Skeletal muscle tissue (tissue), 3 donors: ENCODE measurements at regions not wholly inside any gene's neighbourhood (a gene's known extent, or its start where the extent isn't known, plus 50 kb on each side); places are given as distances from the start of the nearest gene placed in this dataset.

Experiments used
- H3K27ac ChIP-seq: one replicate; pipeline ENCODE4 v1.7.0; 2013; ENCODE audit warnings: mild to moderate bottlenecking, low read depth, low read length, inconsistent platforms
- H3K27me3 ChIP-seq, 3 donors: one replicate each; pipeline ENCODE4 v1.7.0; 2013; ENCODE audit warnings: low read length in 3 of 3; ENCODE audit not compliant: control insufficient read depth in 3 of 3, insufficient read depth in 3 of 3
- H3K36me3 ChIP-seq, 3 donors: one replicate each; pipeline ENCODE4 v1.7.0; 2013; ENCODE audit warnings: low read length in 3 of 3; ENCODE audit not compliant: control insufficient read depth in 3 of 3, insufficient read depth in 3 of 3
- H3K4me1 ChIP-seq, 3 donors: one replicate each; pipeline ENCODE4 v1.7.0; 2013; ENCODE audit warnings: low read length in 3 of 3, mild to moderate bottlenecking in 3 of 3; ENCODE audit not compliant: control insufficient read depth in 3 of 3, insufficient read depth in 3 of 3
- H3K4me3 ChIP-seq, 3 donors: one replicate each; pipeline ENCODE4 v1.7.0; 2013; ENCODE audit warnings: low read length in 3 of 3
- H3K9ac ChIP-seq, 3 donors: one replicate each; pipeline ENCODE4 v1.7.0; 2013; ENCODE audit warnings: low read length in 3 of 3, mild to moderate bottlenecking in 3 of 3, moderate library complexity in 2 of 3, low read depth in 1 of 3
- H3K9me3 ChIP-seq, 3 donors: one replicate each; pipeline ENCODE4 v1.7.0; 2013; ENCODE audit warnings: low read length in 3 of 3; ENCODE audit not compliant: control insufficient read depth in 3 of 3
- donor health status: Osteomylitis.

GRCh38 chr10:92789067-92789466 lies 59.3 kb upstream of the EXOC6 start:
- H3K27ac ChIP-seq, result no peak overlapping the region
- no peaks in the 10 kb centered on the region for H3K4me1 ChIP-seq
- H3K27me3 ChIP-seq, result peaks cover 0 to 4% (median 0%) of the 10 kb centered on the region in 3 donors
- H3K9ac ChIP-seq, result no peak overlapping the region
- no peaks in the 10 kb centered on the region for H3K36me3 ChIP-seq
- no peaks in the 10 kb centered on the region for H3K9me3 ChIP-seq
- H3K4me3 ChIP-seq, result no peak overlapping the region

- Histone ChIP-seq H3K4me3 (no peak overlapping the region), H3K4me1 (no peaks in the 10 kb centered on the region), H3K27ac (no peak overlapping the region), H3K36me3 (no peaks in the 10 kb centered on the region), H3K27me3 (peaks cover 0 to 4% (median 0%) of the 10 kb centered on the region in 3 donors), H3K9me3 (no peaks in the 10 kb centered on the region), H3K9ac (no peak overlapping the region)
Observed at GRCh38 chr10:92789786-92790185, 58.5 kb upstream of the EXOC6 start.

GRCh38 chr10:92790440-92790839 lies 57.9 kb upstream of the EXOC6 start:
- Histone ChIP-seq H3K36me3 (no peaks in the 10 kb centered on the region), H3K9ac (no peak overlapping the region), H3K27me3 (peaks cover 0 to 4% (median 0%) of the 10 kb centered on the region in 3 donors), H3K4me3 (no peak overlapping the region), H3K27ac (no peak overlapping the region), H3K9me3 (no peaks in the 10 kb centered on the region), H3K4me1 (no peaks in the 10 kb centered on the region)

- H3K36me3 ChIP-seq, result no peaks in the 10 kb centered on the region
- peaks cover 0 to 1% (median 0%) of the 10 kb centered on the region in 3 donors for H3K27me3 ChIP-seq
- H3K4me3 ChIP-seq, result no peak overlapping the region
- H3K9ac ChIP-seq, result no peak overlapping the region
- no peaks in the 10 kb centered on the region for H3K4me1 ChIP-seq
- no peak overlapping the region for H3K27ac ChIP-seq
- H3K9me3 ChIP-seq, result no peaks in the 10 kb centered on the region
Observed at GRCh38 chr10:92792661-92793060, 55.7 kb upstream of the EXOC6 start.
